ENCODE measurements at regions not wholly inside any gene's neighbourhood (a gene's known extent, or its start where the extent isn't known, plus 50 kb on each side); places are given as distances from the start of the nearest gene placed in this dataset.
A peak's percentile ranks its signal among the peaks of the same experiment; 100 is the strongest.

DNA sequence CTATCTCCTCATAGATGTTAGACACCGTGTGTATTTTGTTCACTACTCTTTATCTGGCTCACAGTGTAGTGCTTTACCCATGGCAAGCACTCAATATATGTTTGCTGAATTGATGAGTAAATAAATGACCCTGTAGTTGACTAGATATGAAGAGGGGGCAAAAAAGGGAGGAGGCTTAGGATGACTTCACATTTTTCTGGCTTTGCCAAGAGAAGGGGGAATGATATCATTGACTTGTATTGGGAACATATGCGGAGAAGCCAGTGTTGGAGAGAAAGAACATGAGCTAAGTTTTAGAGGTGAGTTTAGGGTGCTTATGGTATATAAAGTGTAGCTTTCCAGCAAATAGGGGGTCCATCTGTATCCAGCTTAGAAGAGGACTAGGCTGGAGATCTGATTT lies 145.5 kb downstream of the TENT5C start:
- H3K36me3 ChIP-seq, result no peaks in the 10 kb centered on the region
- no peak overlapping the region for H3K4me2 ChIP-seq
- peaks cover 0 to 39% (median 14%) of the 10 kb centered on the region in 10 experiments; a peak in 16 of 20 replicates for H3K4me1 ChIP-seq
- peaks cover 19 to 24% (median 21%) of the 10 kb centered on the region in 11 experiments for H3K9me3 ChIP-seq (replicated peaks in 1 of 11)
- no peak for TF ChIP-seq Cebpa-rat (IDR thresholded peaks at IDR 0.05)
- no peak overlapping the region for H3K27ac ChIP-seq
- H4K20me1 ChIP-seq, result no peaks in the 10 kb centered on the region
- no peaks in the 10 kb centered on the region for H3K27me3 ChIP-seq
- no peak overlapping the region for H3K9ac ChIP-seq
- no peak overlapping the region for H3K4me3 ChIP-seq

DNA sequence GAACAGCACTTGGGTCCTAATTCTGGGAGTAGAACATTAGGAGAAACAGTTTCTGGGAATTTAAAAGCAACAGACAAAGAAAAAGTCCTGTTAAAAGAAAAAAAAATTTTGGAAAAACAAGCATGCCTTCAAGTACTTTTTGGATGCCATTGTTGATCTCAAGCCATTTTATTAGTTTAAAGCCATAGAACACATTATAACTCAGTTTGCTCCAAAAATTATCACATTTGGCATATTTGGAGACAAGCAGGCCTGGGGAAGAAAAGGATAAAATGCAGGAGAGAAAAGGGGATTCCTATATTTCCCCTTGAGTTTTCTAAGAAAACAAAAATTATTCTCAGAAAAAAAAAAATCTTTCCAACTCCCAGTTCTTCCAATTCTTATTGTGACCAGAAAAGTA lies 146.8 kb downstream of the TENT5C start:
- no peak for TF ChIP-seq Cebpa-rat (IDR thresholded peaks at IDR 0.05)
- H3K27ac ChIP-seq, result peak overlapping the region in 1 of 11 experiments; percentile 38; a peak in 1 of 22 replicates
- no peaks in the 10 kb centered on the region for H4K20me1 ChIP-seq
- H3K36me3 ChIP-seq, result no peaks in the 10 kb centered on the region
- H3K27me3 ChIP-seq, result no peaks in the 10 kb centered on the region
- peaks cover 0 to 39% (median 14%) of the 10 kb centered on the region in 10 experiments; a peak in 16 of 20 replicates for H3K4me1 ChIP-seq
- H3K9me3 ChIP-seq (replicated peaks in 1 of 11), result peaks cover 7 to 12% (median 9%) of the 10 kb centered on the region in 11 experiments
- peak overlapping the region in 1 of 11 experiments; percentile 10; a peak in 1 of 22 replicates for H3K9ac ChIP-seq
- no peak overlapping the region for H3K4me3 ChIP-seq
- H3K4me2 ChIP-seq, result peak overlapping the region in 4 of 11 experiments; percentile 87 to 91 (median 90); a peak in 6 of 22 replicates

DNA sequence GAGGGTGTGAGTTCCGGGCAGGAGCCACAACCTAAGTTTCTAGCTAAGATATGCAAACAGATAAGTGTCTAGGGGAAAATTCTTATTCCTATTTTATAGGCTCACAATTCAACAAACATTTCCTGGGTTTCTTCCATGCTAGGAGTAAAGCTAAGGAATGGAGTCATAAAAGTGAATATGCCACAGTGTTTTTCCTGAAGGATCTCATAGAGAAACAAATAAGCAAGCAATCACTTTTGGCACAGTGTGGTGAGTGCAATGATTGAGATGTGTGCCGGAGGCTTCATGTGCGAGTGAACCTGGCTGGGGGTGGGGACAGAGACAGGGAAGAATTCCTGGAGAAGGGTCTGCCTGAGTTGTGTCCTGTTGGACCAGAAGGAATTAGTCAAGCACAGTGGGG lies 147.4 kb downstream of the TENT5C start:
- Histone ChIP-seq H3K36me3 (no peaks in the 10 kb centered on the region), H3K4me3 (0 out of 20 replicates have a peak overlapping the region, but pooled peaks of 1 of the 10 experiments have one; percentile 50), H3K9ac (peak overlapping the region in 1 of 11 experiments; percentile 10; a peak in 1 of 22 replicates), H3K27me3 (no peaks in the 10 kb centered on the region), H4K20me1 (no peaks in the 10 kb centered on the region), H3K27ac (peak overlapping the region in 3 of 11 experiments; percentile 30 to 38 (median 33); a peak in 4 of 22 replicates), H3K4me1 (peaks cover under 1 to 39% (median 14%) of the 10 kb centered on the region in 10 experiments; a peak in 16 of 20 replicates), H3K9me3 (replicated peaks in 1 of 11) (peaks cover 4 to 6% (median 5%) of the 10 kb centered on the region in 11 experiments; a peak in 16 of 22 replicates), H3K4me2 (peak overlapping the region in 10 of 11 experiments; percentile 29 to 91 (median 68); a peak in 20 of 22 replicates)
- no peak for TF ChIP-seq Cebpa-rat (IDR thresholded peaks at IDR 0.05)

DNA sequence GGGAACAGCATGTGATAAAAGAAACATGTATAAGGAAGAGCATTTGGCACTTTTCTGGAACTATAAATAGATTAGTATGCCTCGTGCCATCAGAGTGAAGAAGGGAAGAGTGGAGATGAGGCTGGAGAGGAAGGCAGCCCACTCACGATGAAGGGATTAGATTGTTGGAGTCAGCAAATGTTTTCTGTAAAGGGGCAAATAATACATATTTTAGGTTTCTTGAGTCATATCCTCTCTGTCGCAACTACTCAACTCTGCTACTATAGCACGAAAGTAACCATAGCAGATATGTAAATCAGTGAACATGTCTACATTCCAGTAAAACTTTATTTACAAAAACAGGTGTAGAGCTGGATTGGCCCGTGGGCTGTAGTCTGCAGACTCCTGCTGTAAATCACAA lies 147.8 kb downstream of the TENT5C start:
- no peaks in the 10 kb centered on the region for H3K36me3 ChIP-seq
- H3K27ac ChIP-seq, result peak overlapping the region in 4 of 11 experiments; percentile 8 to 38 (median 32); a peak in 4 of 22 replicates
- peak overlapping the region in 4 of 10 experiments; percentile 27 to 50 (median 36); a peak in 6 of 20 replicates for H3K4me3 ChIP-seq
- peaks cover 0 to 2% (median under 1%) of the 10 kb centered on the region in 11 experiments; a peak in 10 of 22 replicates for H3K9me3 ChIP-seq (replicated peaks in 1 of 11)
- no peaks in the 10 kb centered on the region for H3K27me3 ChIP-seq
- H3K4me1 ChIP-seq, result peaks cover 4 to 42% (median 16%) of the 10 kb centered on the region in 10 experiments; a peak in 18 of 20 replicates
- peak overlapping the region in 2 of 11 experiments; percentile 10 to 43; a peak in 2 of 22 replicates for H3K9ac ChIP-seq
- no peaks in the 10 kb centered on the region for H4K20me1 ChIP-seq
- peak overlapping the region in 10 of 11 experiments; percentile 29 to 91 (median 68); a peak in 21 of 22 replicates for H3K4me2 ChIP-seq
- TF ChIP-seq Cebpa-rat (IDR thresholded peaks at IDR 0.05), result no peak

DNA sequence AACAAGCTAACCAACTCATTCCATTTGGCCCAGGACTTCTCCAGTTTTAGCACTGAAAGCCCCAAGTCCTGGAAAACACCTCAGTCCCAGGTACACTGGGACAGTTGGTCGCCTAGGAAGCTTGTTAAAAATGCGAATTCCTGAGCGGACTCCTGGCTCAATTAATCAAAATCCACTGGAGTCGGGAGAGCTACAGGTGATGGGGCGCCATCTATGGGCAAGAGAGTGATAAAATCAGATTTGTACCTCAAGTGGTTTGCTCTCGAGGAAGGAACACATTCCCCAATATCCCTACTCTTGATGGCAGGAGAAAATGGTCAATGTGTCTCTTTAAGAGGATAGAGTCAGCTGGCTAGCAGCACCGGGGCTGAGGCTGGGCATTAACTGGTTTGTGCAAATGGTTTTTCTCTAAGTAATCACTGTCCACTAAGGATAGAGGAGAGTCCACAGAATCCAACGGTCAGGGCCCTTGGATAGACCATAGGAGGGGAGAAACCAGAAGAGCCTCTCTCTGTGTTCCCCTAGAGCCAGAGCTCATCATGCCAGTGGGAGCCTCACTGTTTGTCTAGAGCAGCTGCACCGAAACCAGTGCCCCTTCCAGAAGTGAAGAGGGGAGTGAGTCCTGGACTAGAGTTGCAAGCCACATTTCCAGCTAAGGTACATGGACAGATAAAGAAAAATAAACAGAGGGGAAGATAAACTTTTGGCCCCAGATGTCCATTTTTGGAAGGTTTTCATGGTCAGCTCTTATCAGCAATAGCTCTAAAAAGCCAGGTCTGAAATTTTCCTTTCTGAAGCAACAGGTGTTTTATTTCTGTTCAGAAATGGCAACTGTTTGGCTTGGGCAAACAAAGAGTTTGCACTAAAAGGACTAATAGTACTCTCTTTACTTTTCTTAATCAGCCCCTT lies 148.5 kb downstream of the TENT5C start:
- H4K20me1 ChIP-seq, result no peaks in the 10 kb centered on the region
- H3K27ac ChIP-seq, result peak overlapping the region in 3 of 11 experiments; percentile 8 to 38 (median 30); a peak in 3 of 22 replicates
- H3K4me3 ChIP-seq, result peak overlapping the region in 4 of 10 experiments; percentile 27 to 50 (median 36); a peak in 6 of 20 replicates
- no peak for TF ChIP-seq Cebpa-rat (IDR thresholded peaks at IDR 0.05)
- H3K9ac ChIP-seq, result peak overlapping the region in 2 of 11 experiments; percentile 10 to 43; a peak in 2 of 22 replicates
- H3K27me3 ChIP-seq, result no peaks in the 10 kb centered on the region
- peaks cover 6 to 47% (median 17%) of the 10 kb centered on the region in 10 experiments; a peak in 18 of 20 replicates for H3K4me1 ChIP-seq
- no peaks in the 10 kb centered on the region for H3K36me3 ChIP-seq
- H3K4me2 ChIP-seq, result peak overlapping the region in 10 of 11 experiments; percentile 29 to 91 (median 68); a peak in 21 of 22 replicates
- no peaks in the 10 kb centered on the region for H3K9me3 ChIP-seq (replicated peaks in 1 of 11)

DNA sequence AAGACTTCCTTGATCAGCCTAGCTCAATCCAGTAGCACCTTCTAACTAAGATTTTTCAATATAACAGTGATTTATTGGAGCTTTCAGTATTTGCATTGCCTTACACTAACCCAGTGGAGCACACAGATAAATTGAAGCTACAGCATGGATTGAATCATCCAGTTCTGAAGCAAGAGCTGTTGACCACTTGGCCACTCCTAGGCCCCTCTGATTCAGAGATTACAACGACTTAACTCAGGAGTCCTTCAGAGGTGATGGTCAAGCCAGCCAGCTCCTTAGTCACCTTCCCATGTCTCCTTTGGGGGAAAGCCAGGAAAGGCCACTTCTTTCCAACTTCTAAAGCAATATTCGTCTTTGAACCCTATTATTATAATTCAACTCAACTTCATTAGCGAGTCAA lies 151.8 kb downstream of the TENT5C start:
- Histone ChIP-seq H4K20me1 (no peaks in the 10 kb centered on the region), H3K9me3 (replicated peaks in 1 of 11) (peaks cover 0 to 8% (median 0%) of the 10 kb centered on the region in 11 experiments; a peak in 1 of 22 replicates), H3K4me3 (no peak overlapping the region), H3K27me3 (no peaks in the 10 kb centered on the region), H3K4me2 (no peak overlapping the region), H3K4me1 (peaks cover 16 to 33% (median 22%) of the 10 kb centered on the region in 10 experiments; a peak in 19 of 20 replicates), H3K36me3 (no peaks in the 10 kb centered on the region), H3K27ac (no peak overlapping the region), H3K9ac (no peak overlapping the region)
- TF ChIP-seq Cebpa-rat (IDR thresholded peaks at IDR 0.05), result no peak

DNA sequence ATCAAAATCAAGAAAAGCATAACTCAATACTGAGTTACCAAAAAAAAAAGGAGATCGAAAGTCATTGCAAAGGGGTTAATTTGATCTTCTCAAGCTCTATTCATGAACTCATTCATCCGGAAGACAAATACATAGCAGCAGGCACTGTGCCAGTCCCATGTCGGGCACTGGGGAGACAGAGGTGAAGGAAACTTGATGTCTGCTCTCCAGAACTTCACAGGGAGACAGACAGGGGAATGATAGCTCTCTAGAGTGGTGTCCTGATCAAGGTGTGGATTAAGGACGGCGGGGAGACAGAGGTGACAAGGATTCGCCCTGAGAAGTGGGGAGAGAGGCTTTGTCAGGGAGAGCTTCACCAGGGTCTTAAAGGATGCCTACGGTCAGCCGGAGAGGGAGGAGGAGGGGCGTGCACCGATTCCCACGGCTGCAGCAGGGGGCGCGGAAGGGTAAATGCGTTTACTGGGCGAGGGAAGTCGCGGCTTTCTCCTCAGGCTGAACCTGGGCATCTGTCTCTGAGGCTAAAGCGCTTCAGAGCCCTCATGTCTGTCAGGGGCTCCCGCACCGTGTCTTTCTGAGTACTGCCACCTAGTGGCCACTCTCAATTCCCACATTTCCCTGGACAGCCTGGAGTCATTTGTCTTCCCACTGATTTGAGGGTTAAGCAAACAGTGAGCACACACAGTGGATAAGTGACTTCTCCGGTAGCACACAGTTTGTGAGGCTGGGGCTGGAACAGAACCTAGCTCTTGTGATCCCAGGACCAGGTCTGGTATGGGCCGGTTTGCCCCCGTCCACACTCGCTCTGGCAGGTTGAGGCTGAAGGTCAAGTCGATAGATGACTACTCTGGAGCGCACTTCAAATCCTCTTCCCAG lies 152.8 kb downstream of the TENT5C start:
- TF ChIP-seq Cebpa-rat (IDR thresholded peaks at IDR 0.05), result no peak
- Histone ChIP-seq H3K4me1 (peaks cover 10 to 24% (median 17%) of the 10 kb centered on the region in 10 experiments; a peak in 19 of 20 replicates), H3K4me3 (peak overlapping the region in 5 of 10 experiments; percentile 12 to 51 (median 42); a peak in 6 of 20 replicates), H3K36me3 (no peaks in the 10 kb centered on the region), H3K27ac (no peak overlapping the region), H3K4me2 (peak overlapping the region; percentile 45 to 90 (median 68)), H3K27me3 (no peaks in the 10 kb centered on the region), H4K20me1 (no peaks in the 10 kb centered on the region), H3K9me3 (replicated peaks in 1 of 11) (peaks cover 0 to 8% (median 0%) of the 10 kb centered on the region in 11 experiments; a peak in 1 of 22 replicates), H3K9ac (peak overlapping the region in 3 of 11 experiments; percentile 4 to 54 (median 42); a peak in 4 of 22 replicates)

DNA sequence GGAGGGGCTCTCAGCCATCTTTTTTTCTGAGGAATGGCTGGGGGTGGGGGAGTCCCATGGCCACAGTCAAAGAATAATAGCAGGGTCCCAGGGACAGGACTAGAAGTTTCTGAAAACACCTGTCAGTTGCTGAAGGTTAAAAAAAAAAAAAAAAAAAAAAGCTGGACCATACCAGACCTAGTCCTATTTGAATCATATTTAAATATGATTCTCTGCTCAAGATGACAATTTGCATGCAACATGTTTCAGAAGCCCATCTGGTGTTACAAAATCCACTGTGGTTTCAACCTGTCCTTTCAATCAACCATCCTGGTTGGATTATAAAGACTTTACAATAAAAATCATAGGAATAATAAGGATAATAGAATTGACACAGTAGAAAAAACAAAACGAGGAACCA lies 153.7 kb downstream of the TENT5C start:
- Histone ChIP-seq H3K27ac (no peak overlapping the region), H3K4me3 (no peak overlapping the region), H3K27me3 (no peaks in the 10 kb centered on the region), H3K4me2 (no peak overlapping the region), H4K20me1 (no peaks in the 10 kb centered on the region), H3K9ac (no peak overlapping the region), H3K9me3 (replicated peaks in 1 of 11) (peaks cover 0 to 8% (median 0%) of the 10 kb centered on the region in 11 experiments; a peak in 1 of 22 replicates), H3K4me1 (peaks cover 1 to 24% (median 11%) of the 10 kb centered on the region in 10 experiments; a peak in 18 of 20 replicates), H3K36me3 (no peaks in the 10 kb centered on the region)
- no peak for TF ChIP-seq Cebpa-rat (IDR thresholded peaks at IDR 0.05)
